Ishikawa (cell line): ENCODE measurements at regions not wholly inside any gene's neighbourhood (a gene's known extent, or its start where the extent isn't known, plus 50 kb on each side); places are given as distances from the start of the nearest gene placed in this dataset.

Experiments used
- CEBPB ChIP-seq: IDR thresholded peaks from 2 replicates; pipeline ENCODE4 v1.6.1; 2012
- CREB1 ChIP-seq: IDR thresholded peaks from 2 replicates; pipeline ENCODE4 v1.6.1; 2012; ENCODE audit warnings: low read depth
- EGR1 ChIP-seq: IDR thresholded peaks from 2 replicates; pipeline ENCODE4 v1.6.1; 2012
- EP300 ChIP-seq: IDR thresholded peaks from 2 replicates; pipeline ENCODE4 v1.6.1; 2012; ENCODE audit warnings: borderline replicate concordance
- FOXM1 ChIP-seq: IDR thresholded peaks from 2 replicates; pipeline ENCODE4 v1.6.1; 2012; ENCODE audit warnings: low read depth, borderline replicate concordance
- MAX ChIP-seq: IDR thresholded peaks from 2 replicates; pipeline ENCODE4 v1.6.1; 2012
- NFIC ChIP-seq: IDR thresholded peaks from 2 replicates; pipeline ENCODE4 v1.6.1; 2012
- RAD21 ChIP-seq: IDR thresholded peaks from 2 replicates; pipeline ENCODE4 v1.6.1; 2012; ENCODE audit warnings: low read depth
- REST ChIP-seq: IDR thresholded peaks from 2 replicates; pipeline ENCODE4 v1.6.1; 2012; ENCODE audit warnings: low read depth, mild to moderate bottlenecking
- TAF1 ChIP-seq: IDR thresholded peaks from 2 replicates; pipeline ENCODE4 v1.6.1; 2012; ENCODE audit warnings: low read depth, mild to moderate bottlenecking
- TCF12 ChIP-seq: IDR thresholded peaks from 2 replicates; pipeline ENCODE4 v1.6.1; 2012; ENCODE audit warnings: low read depth
- TEAD4 ChIP-seq: IDR thresholded peaks from 2 replicates; pipeline ENCODE4 v1.6.1; 2012
- USF1 ChIP-seq: IDR thresholded peaks from 2 replicates; pipeline ENCODE4 v1.6.1; 2012
- YY1 ChIP-seq: IDR thresholded peaks from 2 replicates; pipeline ENCODE4 v1.6.1; 2012; ENCODE audit warnings: low read depth
- ZBTB7A ChIP-seq: IDR thresholded peaks from 2 replicates; pipeline ENCODE4 v1.6.1; 2012; ENCODE audit warnings: low read depth

- no peak for TF ChIP-seq CREB1
- no peak for TF ChIP-seq REST
- TF ChIP-seq EGR1: no peak
- no peak for TF ChIP-seq CEBPB
- no peak for TF ChIP-seq NFIC
- no peak for TF ChIP-seq TCF12
- no peak for TF ChIP-seq EP300
- no peak for TF ChIP-seq USF1
- TF ChIP-seq TAF1: no peak
- TF ChIP-seq TEAD4: no peak
- no peak for TF ChIP-seq YY1
- no peak for TF ChIP-seq FOXM1
- no peak for TF ChIP-seq RAD21
- no peak for TF ChIP-seq ZBTB7A
- no peak for TF ChIP-seq MAX
Observed at GRCh38 chrX:80098038-80098437, 83.5 kb downstream of the TBX22 start.

GRCh38 chrX:80120335-80120734 lies 105.8 kb downstream of the TBX22 start:
- TF ChIP-seq REST: no peak
- TF ChIP-seq ZBTB7A: no peak
- no peak for TF ChIP-seq CEBPB

- TF ChIP-seq CREB1 (no peak), REST (no peak), TEAD4 (no peak), EP300 (no peak), YY1 (no peak), ZBTB7A (no peak), TCF12 (no peak)
Observed at GRCh38 chrX:80138938-80139337, 124.4 kb downstream of the TBX22 start.

- no peak for TF ChIP-seq TAF1
- no peak for TF ChIP-seq RAD21
- TF ChIP-seq CREB1: no peak
- no peak for TF ChIP-seq EGR1
- no peak for TF ChIP-seq REST
- TF ChIP-seq YY1: no peak
- no peak for TF ChIP-seq TCF12
- TF ChIP-seq NFIC: no peak
- TF ChIP-seq EP300: no peak
- TF ChIP-seq CEBPB: no peak
- TF ChIP-seq USF1: no peak
- TF ChIP-seq ZBTB7A: no peak
- no peak for TF ChIP-seq MAX
- TF ChIP-seq FOXM1: no peak
Observed at GRCh38 chrX:80139564-80139963, 125.0 kb downstream of the TBX22 start.
